H9 (cell line): ENCODE measurements at regions not wholly inside any gene's neighbourhood (a gene's known extent, or its start where the extent isn't known, plus 50 kb on each side); places are given as distances from the start of the nearest gene placed in this dataset.

Experiments
- DNase-seq: peaks from one replicate; pipeline ENCODE4 v3.0.0-alpha.2; 2017
- H2AFZ ChIP-seq: one replicate; pipeline ENCODE4 v1.6.1; 2013; ENCODE audit warnings: mild to moderate bottlenecking, low read length, control low read depth, moderate library complexity
- H2AK5ac ChIP-seq: 2 replicates; pipeline ENCODE4 v1.6.1; 2013; ENCODE audit warnings: low read length, control low read depth, mixed read lengths; ENCODE audit not compliant: insufficient read length
- H2BK120ac ChIP-seq: one replicate; pipeline ENCODE4 v1.6.1; 2013; ENCODE audit warnings: low read depth, mild to moderate bottlenecking, low read length, control low read depth, inconsistent platforms; ENCODE audit not compliant: poor library complexity, severe bottlenecking
- H2BK12ac ChIP-seq: 2 replicates; pipeline ENCODE4 v1.6.1; 2013; ENCODE audit warnings: low read length, control low read depth, mixed read lengths, low read depth; ENCODE audit not compliant: insufficient read length
- H2BK15ac ChIP-seq: 2 replicates; pipeline ENCODE4 v1.6.1; 2013; ENCODE audit warnings: low read depth, low read length, control low read depth
- H2BK20ac ChIP-seq: one replicate; pipeline ENCODE4 v1.6.1; 2013; ENCODE audit warnings: low read depth, mild to moderate bottlenecking, low read length, control low read depth, inconsistent platforms; ENCODE audit not compliant: poor library complexity, severe bottlenecking
- H2BK5ac ChIP-seq: 2 replicates; pipeline ENCODE4 v1.6.1; 2013; ENCODE audit warnings: low read length, control low read depth, mixed read lengths; ENCODE audit not compliant: insufficient read length
- H3K14ac ChIP-seq: 2 replicates; pipeline ENCODE4 v1.6.1; 2013; ENCODE audit warnings: low read length, control low read depth; ENCODE audit not compliant: insufficient read depth
- H3K18ac ChIP-seq: 2 replicates; pipeline ENCODE4 v1.6.1; 2013; ENCODE audit warnings: low read depth, mild to moderate bottlenecking, mixed read lengths, low read length, control low read depth; ENCODE audit not compliant: insufficient read length
- H3K23ac ChIP-seq: 2 replicates; pipeline ENCODE4 v1.6.1; 2013; ENCODE audit warnings: low read length, control low read depth, mixed read lengths, low read depth; ENCODE audit not compliant: insufficient read length
- H3K23me2 ChIP-seq: 2 replicates; pipeline ENCODE4 v1.6.1; 2013; ENCODE audit warnings: low read depth, mild to moderate bottlenecking, mixed read lengths, low read length, control low read depth; ENCODE audit not compliant: insufficient read length, poor library complexity, severe bottlenecking
- H3K27ac ChIP-seq: 2 replicates; pipeline ENCODE4 v1.5.1; 2013; ENCODE audit warnings: low read length, control low read depth, mixed read lengths, low read depth; ENCODE audit not compliant: insufficient read length
- H3K27me3 ChIP-seq: 2 replicates; pipeline ENCODE4 v1.6.1; 2013; ENCODE audit warnings: low read length, control low read depth, inconsistent platforms; ENCODE audit not compliant: insufficient read depth
- H3K4ac ChIP-seq: 2 replicates; pipeline ENCODE4 v1.6.1; 2013; ENCODE audit warnings: low read depth, mild to moderate bottlenecking, control low read depth, inconsistent platforms, low read length, moderate library complexity
- H3K4me1 ChIP-seq: 2 replicates; pipeline ENCODE4 v1.6.1; 2013; ENCODE audit warnings: low read length, control low read depth, inconsistent platforms; ENCODE audit not compliant: insufficient read depth
- H3K4me2 ChIP-seq: 2 replicates; pipeline ENCODE4 v1.6.1; 2013; ENCODE audit warnings: low read length, control low read depth, mixed read lengths; ENCODE audit not compliant: insufficient read length, insufficient read depth
- H3K56ac ChIP-seq: 2 replicates; pipeline ENCODE4 v1.6.1; 2013; ENCODE audit warnings: low read depth, mild to moderate bottlenecking, mixed read lengths, low read length, control low read depth; ENCODE audit not compliant: insufficient read length
- H3K79me1 ChIP-seq: 2 replicates; pipeline ENCODE4 v1.6.1; 2013; ENCODE audit warnings: low read depth, mild to moderate bottlenecking, moderate library complexity, low read length, control low read depth, inconsistent platforms; ENCODE audit not compliant: insufficient read depth, poor library complexity, severe bottlenecking
- H3K79me2 ChIP-seq: 2 replicates; pipeline ENCODE4 v1.6.1; 2013; ENCODE audit warnings: low read length, control low read depth, inconsistent platforms; ENCODE audit not compliant: insufficient read depth
- H3K9ac ChIP-seq: 2 replicates; pipeline ENCODE4 v1.6.1; 2013; ENCODE audit warnings: low read length, control low read depth, mixed read lengths; ENCODE audit not compliant: insufficient read length; ENCODE audit errors: extremely low read depth
- H3K9me3 ChIP-seq: one replicate; pipeline ENCODE4 v1.6.1; 2013; ENCODE audit warnings: low read depth, low read length, inconsistent platforms; ENCODE audit not compliant: control insufficient read depth
- H3T11ph ChIP-seq: one replicate; pipeline ENCODE4 v1.6.1; 2013; ENCODE audit warnings: mild to moderate bottlenecking, low read length, control low read depth, inconsistent platforms
- H4K20me1 ChIP-seq: one replicate; pipeline ENCODE4 v1.6.1; 2013; ENCODE audit not compliant: control insufficient read depth, insufficient read length, insufficient read depth
- H4K5ac ChIP-seq: 2 replicates; pipeline ENCODE4 v1.6.1; 2013; ENCODE audit warnings: low read depth, mild to moderate bottlenecking, mixed read lengths, low read length, control low read depth; ENCODE audit not compliant: insufficient read length
- H4K8ac ChIP-seq: replicated peaks from 2 replicates; pipeline ENCODE4 v1.6.1; 2013; ENCODE audit warnings: low read length, control low read depth, mixed read lengths, low read depth; ENCODE audit not compliant: insufficient read length
- H4K91ac ChIP-seq: 2 replicates; pipeline ENCODE4 v1.6.1; 2013; ENCODE audit warnings: low read depth, mild to moderate bottlenecking, moderate library complexity, mixed read lengths, low read length, control low read depth; ENCODE audit not compliant: insufficient read length
- H3K27ac Mint-ChIP-seq, 3 experiments: 2 replicates in 2 of 3; 3 replicates in 1 of 3; pipeline ENCODE4 v1.8.0; 2020 to 2021; ENCODE audit warnings: mixed read lengths in 3 of 3, mild to moderate bottlenecking in 1 of 3, moderate library complexity in 1 of 3
- H3K27me3 Mint-ChIP-seq: 2 replicates; pipeline ENCODE4 v1.8.0; 2021; ENCODE audit warnings: low read depth, mild to moderate bottlenecking, moderate library complexity, mixed read lengths
- H3K36me3 Mint-ChIP-seq, 3 experiments: 2 replicates in 2 of 3; 3 replicates in 1 of 3; pipeline ENCODE4 v1.8.0; 2020 to 2021; ENCODE audit warnings: low read depth in 3 of 3, mixed read lengths in 3 of 3; ENCODE audit not compliant: insufficient read depth in 1 of 3
- H3K4me1 Mint-ChIP-seq, 2 experiments: 2 replicates each; pipeline ENCODE4 v1.8.0; 2020; ENCODE audit warnings: mixed read lengths in 2 of 2
- H3K4me3 Mint-ChIP-seq, 2 experiments: 2 replicates in 1 of 2; 3 replicates in 1 of 2; pipeline ENCODE4 v1.8.0; 2020 to 2021; ENCODE audit warnings: mild to moderate bottlenecking in 2 of 2, mixed read lengths in 2 of 2, moderate library complexity in 1 of 2
- H3K9me3 Mint-ChIP-seq, 2 experiments: 2 replicates in 1 of 2; 3 replicates in 1 of 2; pipeline ENCODE4 v1.8.0; 2020; ENCODE audit warnings: mild to moderate bottlenecking in 2 of 2, mixed read lengths in 2 of 2, moderate library complexity in 1 of 2
- CTCF ChIP-seq: fragments of 200-600 bp; sonication (generic); conservative IDR thresholded peaks from 3 replicates; pipeline ENCODE4 v1.8.0; 2021; ENCODE audit warnings: antibody characterized with exemption, mild to moderate bottlenecking
- WGBS: extraction: QIAGEN DNeasy Blood & Tissue Kit; methylation state at CpG from one replicate; pipeline ENCODE4 v1.1.7; 2013; ENCODE audit warnings: missing lambda C conversion rate, low lambda C conversion rate, mixed read lengths; ENCODE audit not compliant: insufficient read length; ENCODE audit errors: extremely low coverage; 5-methylcytosine and 5-hydroxymethylcytosine counted together

DNA sequence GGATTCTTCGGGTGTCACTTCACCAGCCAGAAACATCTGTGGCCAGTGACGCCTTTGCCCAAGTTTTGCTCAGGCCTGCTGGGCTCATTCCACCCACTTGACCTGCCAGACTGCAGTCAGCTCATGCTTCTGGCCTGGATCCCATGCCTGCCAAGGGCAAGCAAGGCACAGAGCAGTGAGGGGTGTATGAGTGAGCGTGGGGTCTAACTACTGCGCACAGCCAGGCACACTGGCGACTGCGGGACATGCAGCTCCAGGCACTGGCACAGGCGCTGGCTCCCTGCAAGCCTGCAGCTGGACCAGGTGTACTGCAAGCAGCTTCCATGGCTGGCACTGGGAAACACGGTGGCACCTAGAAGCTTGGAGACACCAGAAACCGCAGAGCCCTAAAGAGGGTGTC, 80.1 kb downstream of the MTERF1 start:
- H3K9me3 Mint-ChIP-seq, result no peaks in the 10 kb centered on the region; a peak in 1 of 5 replicates
- no peaks in the 10 kb centered on the region for H3K27me3 ChIP-seq

More for the DNA sequence above, 80.1 kb downstream of the MTERF1 start:
- Histone ChIP-seq H3K27ac (no peak overlapping the region), H3K18ac (no peak overlapping the region), H3K4ac (no peak overlapping the region), H2BK12ac (no peak overlapping the region), H3K56ac (no peak overlapping the region), H3K23ac (no peak overlapping the region), H3K79me1 (no peaks in the 10 kb centered on the region), H3K9ac (no peak overlapping the region), H2AK5ac (no peak overlapping the region), H3K14ac (no peak overlapping the region), H2BK15ac (no peak overlapping the region), H3K4me1 (no peaks in the 10 kb centered on the region), H2BK120ac (no peak overlapping the region), H2BK20ac (no peak overlapping the region), H3T11ph (no peak overlapping the region), H4K5ac (no peak overlapping the region), H3K9me3 (no peaks in the 10 kb centered on the region), H2BK5ac (no peak overlapping the region), H3K23me2 (no peaks in the 10 kb centered on the region), H4K8ac (no peak overlapping the region), H4K91ac (no peak overlapping the region), H3K4me2 (no peak overlapping the region), H4K20me1 (no peaks in the 10 kb centered on the region), H2AFZ (no peak overlapping the region), H3K79me2 (no peaks in the 10 kb centered on the region)
- Mint-ChIP-seq H3K36me3 (no peaks in the 10 kb centered on the region), H3K4me3 (no peak overlapping the region), H3K27me3 (no peaks in the 10 kb centered on the region; the same call in 1 of the 2 replicates), H3K4me1 (no peaks in the 10 kb centered on the region), H3K27ac (no peak overlapping the region)
- no peak for DNase-seq
- WGBS, result no CpG with 5 or more reads among the region's 9 CpGs
- no peak for TF ChIP-seq CTCF
